ENCODE measurements at regions not wholly inside any gene's neighbourhood (a gene's known extent, or its start where the extent isn't known, plus 50 kb on each side); places are given as distances from the start of the nearest gene placed in this dataset.

- TF ChIP-seq CTCF (conservative IDR thresholded peaks at IDR 0.05; ENCODE audit: low read depth in 2 of 2) (no peak), POLR2AphosphoS5 (IDR thresholded peaks at IDR 0.05; ENCODE audit: low read depth) (no peak), NANOG (IDR thresholded peaks at IDR 0.05; ENCODE audit: borderline replicate concordance) (no peak), JUNB (IDR thresholded peaks at IDR 0.05; ENCODE audit: unreplicated experiment) (no peak), EZH2 (IDR thresholded peaks at IDR 0.05; ENCODE audit: low read depth, unreplicated experiment) (no peak), STAT1 (IDR thresholded peaks at IDR 0.05; ENCODE audit: unreplicated experiment) (no peak), REST (IDR thresholded peaks at IDR 0.05; ENCODE audit: unreplicated experiment) (no peak)
Observed at GRCh38 chr10:60446851-60447250, 57.2 kb upstream of the ANK3 start.

Data from GM23338 (cell line).